ENCODE measurements at regions not wholly inside any gene's neighbourhood (a gene's known extent, or its start where the extent isn't known, plus 50 kb on each side); places are given as distances from the start of the nearest gene placed in this dataset.

GRCh38 chr5:96530901-96531300 lies 97.9 kb upstream of the PCSK1 start:
- ChIA-PET CTCF (no interaction called here), POLR2A (no interaction called here), RAD21 (ENCODE audit: low non-redundant PET in 1 of 2, low total read pairs in 2 of 2, uncharacterized antibody in 2 of 2, unreplicated experiment in 2 of 2) (no interaction called here)
- Histone ChIP-seq H2AFZ (ENCODE audit: low read depth, low read length, poor library complexity, severe bottlenecking) (no peak overlapping the region), H3K4me2 (ENCODE audit: low read length) (no peak overlapping the region), H3K36me3 (ENCODE audit: control insufficient read depth in 1 of 2, insufficient read depth in 2 of 2, low read length in 2 of 2) (no peaks in the 10 kb centered on the region), H3K27ac (ENCODE audit: low read depth, low read length) (no peak overlapping the region), H3K9ac (ENCODE audit: low read length) (no peak overlapping the region), H3K4me1 (ENCODE audit: control insufficient read depth in 1 of 2, insufficient read depth in 2 of 2, low read length in 2 of 2) (no peaks in the 10 kb centered on the region), H3K27me3 (ENCODE audit: insufficient read depth, low read length) (no peaks in the 10 kb centered on the region), H3K9me2 (ENCODE audit: insufficient read depth) (no peaks in the 10 kb centered on the region), H3K79me2 (ENCODE audit: insufficient read depth, low read length) (no peaks in the 10 kb centered on the region), H3K9me3 (ENCODE audit: control insufficient read depth in 1 of 2, insufficient read depth in 1 of 2, low read depth in 1 of 2, low read length in 2 of 2) (no peaks in the 10 kb centered on the region), H3K4me3 (replicated peaks in 1 of 2; ENCODE audit: low read depth in 1 of 2, low read length in 2 of 2) (no peak overlapping the region), H4K20me1 (ENCODE audit: insufficient read depth) (no peaks in the 10 kb centered on the region)
- TF ChIP-seq CBX3 (IDR thresholded peaks at IDR 0.05; ENCODE audit: low read depth) = no peak
- DNase-seq (ENCODE audit: low read depth, low spot score) (no peak), ATAC-seq (no peak)
- no TSS peak for BruUV-seq (replicated peaks)
- intact Hi-C loops (cut with micrococcal nuclease) = no loop called here

GRCh38 chr5:96533371-96533770 lies 100.3 kb upstream of the PCSK1 start:
- Histone ChIP-seq H3K9me2 (ENCODE audit: insufficient read depth) (0 out of 2 replicates have a peak, but pooled peaks cover 3% of the 10 kb centered on the region), H4K20me1 (ENCODE audit: insufficient read depth) (no peaks in the 10 kb centered on the region), H3K79me2 (ENCODE audit: insufficient read depth, low read length) (no peaks in the 10 kb centered on the region), H2AFZ (ENCODE audit: low read depth, low read length, poor library complexity, severe bottlenecking) (no peak overlapping the region), H3K27me3 (ENCODE audit: insufficient read depth, low read length) (no peaks in the 10 kb centered on the region), H3K4me3 (replicated peaks in 1 of 2; ENCODE audit: low read depth in 1 of 2, low read length in 2 of 2) (no peak overlapping the region), H3K27ac (ENCODE audit: low read depth, low read length) (no peak overlapping the region), H3K36me3 (ENCODE audit: control insufficient read depth in 1 of 2, insufficient read depth in 2 of 2, low read length in 2 of 2) (no peaks in the 10 kb centered on the region), H3K9ac (ENCODE audit: low read length) (no peak overlapping the region), H3K4me1 (ENCODE audit: control insufficient read depth in 1 of 2, insufficient read depth in 2 of 2, low read length in 2 of 2) (peaks cover 0 to 10% of the 10 kb centered on the region in 2 experiments; a peak in 2 of 4 replicates), H3K4me2 (ENCODE audit: low read length) (no peak overlapping the region), H3K9me3 (ENCODE audit: control insufficient read depth in 1 of 2, insufficient read depth in 1 of 2, low read depth in 1 of 2, low read length in 2 of 2) (no peaks in the 10 kb centered on the region)
- TF ChIP-seq YY1 (IDR thresholded peaks at IDR 0.05; ENCODE audit: extremely low read depth, insufficient replicate concordance, low read depth, low read length) = no peak
- ChIA-PET CTCF (no interaction called here), POLR2A (no interaction called here), RAD21 (ENCODE audit: low non-redundant PET in 1 of 2, low total read pairs in 2 of 2, uncharacterized antibody in 2 of 2, unreplicated experiment in 2 of 2) (no interaction called here)
- intact Hi-C loops (cut with micrococcal nuclease) = no loop called here
- DNase-seq (ENCODE audit: low read depth, low spot score) (no peak), ATAC-seq (no peak)
- BruUV-seq (replicated peaks) = no TSS peak

GRCh38 chr5:96537386-96537785 lies 104.3 kb upstream of the PCSK1 start:
- Histone ChIP-seq H4K20me1 (ENCODE audit: insufficient read depth) (no peaks in the 10 kb centered on the region), H3K9me3 (ENCODE audit: control insufficient read depth in 1 of 2, insufficient read depth in 1 of 2, low read depth in 1 of 2, low read length in 2 of 2) (no peaks in the 10 kb centered on the region), H3K4me1 (ENCODE audit: control insufficient read depth in 1 of 2, insufficient read depth in 2 of 2, low read length in 2 of 2) (peaks cover 3 to 19% of the 10 kb centered on the region in 2 experiments; a peak in 3 of 4 replicates), H3K36me3 (ENCODE audit: control insufficient read depth in 1 of 2, insufficient read depth in 2 of 2, low read length in 2 of 2) (no peaks in the 10 kb centered on the region), H3K79me2 (ENCODE audit: insufficient read depth, low read length) (no peaks in the 10 kb centered on the region), H3K27ac (ENCODE audit: low read depth, low read length) (no peak overlapping the region), H2AFZ (ENCODE audit: low read depth, low read length, poor library complexity, severe bottlenecking) (peak overlapping the region; percentile 57), H3K4me3 (replicated peaks in 1 of 2; ENCODE audit: low read depth in 1 of 2, low read length in 2 of 2) (no peak overlapping the region), H3K9ac (ENCODE audit: low read length) (no peak overlapping the region), H3K4me2 (ENCODE audit: low read length) (no peak overlapping the region), H3K9me2 (ENCODE audit: insufficient read depth) (0 out of 2 replicates have a peak, but pooled peaks cover 3% of the 10 kb centered on the region), H3K27me3 (ENCODE audit: insufficient read depth, low read length) (no peaks in the 10 kb centered on the region)
- BruUV-seq (replicated peaks) = no TSS peak
- ChIA-PET RAD21 (ENCODE audit: low non-redundant PET in 1 of 2, low total read pairs in 2 of 2, uncharacterized antibody in 2 of 2, unreplicated experiment in 2 of 2) (no interaction called here), CTCF (no interaction called here), POLR2A (no interaction called here)
- DNase-seq (ENCODE audit: low read depth, low spot score) = no peak
- no peak for ATAC-seq
- intact Hi-C loops (cut with micrococcal nuclease) = no loop called here
- TF ChIP-seq SRF (IDR thresholded peaks at IDR 0.05; ENCODE audit: low read depth) = no peak
- no peak for TF ChIP-seq FOSL1 (IDR thresholded peaks at IDR 0.05; ENCODE audit: low read depth)
- no peak for TF ChIP-seq CEBPB (IDR thresholded peaks at IDR 0.05; ENCODE audit: low read depth)
- TF ChIP-seq CTCF (IDR thresholded peaks at IDR 0.05 in 2 of 3, conservative IDR thresholded peaks at IDR 0.05 in 1 of 3; ENCODE audit: borderline replicate concordance in 1 of 3, insufficient read depth in 1 of 3, low read depth in 2 of 3, low read length in 2 of 3) = no peak
- no peak for TF ChIP-seq ZBTB33 (IDR thresholded peaks at IDR 0.05; ENCODE audit: extremely low read depth, insufficient replicate concordance, low read length)
- TF ChIP-seq EZH2phosphoT487 (IDR thresholded peaks at IDR 0.05; ENCODE audit: borderline replicate concordance) = no peak
- no peak for TF ChIP-seq POLR2AphosphoS5 (IDR thresholded peaks at IDR 0.05; ENCODE audit: low read depth, low read length)
- TF ChIP-seq RAD21 (IDR thresholded peaks at IDR 0.05; ENCODE audit: low read depth) = no peak
- TF ChIP-seq YY1 (IDR thresholded peaks at IDR 0.05; ENCODE audit: extremely low read depth, insufficient replicate concordance, low read depth, low read length) = no peak
- no peak for TF ChIP-seq JUND (IDR thresholded peaks at IDR 0.05)

All from HCT116 (cell line).